Caco-2 (cell line): ENCODE measurements at regions not wholly inside any gene's neighbourhood (a gene's known extent, or its start where the extent isn't known, plus 50 kb on each side); places are given as distances from the start of the nearest gene placed in this dataset.

Experiments used
- BruUV-seq: library from RNA; stranded (reverse); fragments of 400-500 nt; replicated peaks from 2 replicates; lab custom pipeline; 2021; lab: Mats Ljungman, UMichigan
- CTCF ChIA-PET: fragments of 300-600 bp; sonication (Branson Sonifier 250); formaldehyde crosslinking; loops from one replicate; lab custom pipeline; 2022; ENCODE audit warnings: antibody characterized with exemption; lab: Charles Lee
- POLR2A ChIA-PET: fragments of 300-600 bp; sonication (Branson Sonifier 250); formaldehyde crosslinking; loops from one replicate; lab custom pipeline; 2022; ENCODE audit warnings: antibody characterized with exemption; lab: Charles Lee
- DNase-seq, 2 experiments: peaks; one replicate each; pipeline versions ENCODE4 v3.0.0 to v3.0.0-alpha.2; 2020 to 2022
- H3K27me3 ChIP-seq: replicated peaks from 2 replicates; pipeline ENCODE4 v1.6.0; 2011; ENCODE audit warnings: low read length; ENCODE audit not compliant: control insufficient read depth, insufficient read depth
- H3K36me3 ChIP-seq: 2 replicates; pipeline ENCODE4 v1.5.1; 2011; ENCODE audit warnings: low read length; ENCODE audit not compliant: control insufficient read depth, insufficient read depth
- H3K4me1 ChIP-seq: fragments of 250-450 bp; sonication (Bioruptor Pico); 2 replicates; pipeline ENCODE4 v1.5.1; 2020; ENCODE audit warnings: mild to moderate bottlenecking
- H3K4me3 ChIP-seq: 2 replicates; pipeline ENCODE4 v1.5.1; 2011; ENCODE audit warnings: low read depth, mild to moderate bottlenecking, control low read depth, low read length
- H3K9me3 ChIP-seq: fragments of 250-450 bp; sonication (Bioruptor Pico); 2 replicates; pipeline ENCODE4 v1.5.1; 2020; ENCODE audit warnings: mild to moderate bottlenecking, moderate library complexity
- H3K27ac Mint-ChIP-seq: one replicate; pipeline ENCODE4 v1.8.0; 2022; ENCODE audit warnings: mixed read lengths; ENCODE audit not compliant: unreplicated experiment
- H3K27me3 Mint-ChIP-seq: one replicate; pipeline ENCODE4 v1.8.0; 2022; ENCODE audit warnings: mixed read lengths; ENCODE audit not compliant: insufficient read depth, unreplicated experiment
- H3K36me3 Mint-ChIP-seq: one replicate; pipeline ENCODE4 v1.8.0; 2022; ENCODE audit warnings: mild to moderate bottlenecking, mixed read lengths; ENCODE audit not compliant: insufficient read depth, unreplicated experiment
- H3K4me1 Mint-ChIP-seq: one replicate; pipeline ENCODE4 v1.8.0; 2022; ENCODE audit warnings: low read depth, mixed read lengths; ENCODE audit not compliant: unreplicated experiment
- H3K4me3 Mint-ChIP-seq: one replicate; pipeline ENCODE4 v1.8.0; 2022; ENCODE audit warnings: mild to moderate bottlenecking, moderate library complexity, mixed read lengths; ENCODE audit not compliant: unreplicated experiment
- H3K9me3 Mint-ChIP-seq: one replicate; pipeline ENCODE4 v1.8.0; 2022; ENCODE audit warnings: mixed read lengths; ENCODE audit not compliant: unreplicated experiment
- intact Hi-C: fragments of 100-400 bp; cut with micrococcal nuclease; formaldehyde crosslinking; loops from one replicate; pipeline ENCODE4 v1.10.0; 2022; ENCODE audit not compliant: unreplicated experiment
- TF ChIP-seq, protein P1 (sequence below), 2 experiments: fragments of 200-600 bp in 1 of 2; IDR thresholded peaks; 1 replicate in 1 of 2; 2 replicates in 1 of 2; pipeline versions ENCODE4 v1.5.1 to v1.8.0; 2011 to 2022; ENCODE audit warnings: antibody characterized with exemption in 1 of 2, control low read depth in 1 of 2, inconsistent platforms in 1 of 2, low read depth in 1 of 2, low read length in 1 of 2, mild to moderate bottlenecking in 1 of 2, moderate library complexity in 1 of 2; ENCODE audit not compliant: insufficient read depth in 1 of 2, severe bottlenecking in 1 of 2, unreplicated experiment in 1 of 2

DNA sequence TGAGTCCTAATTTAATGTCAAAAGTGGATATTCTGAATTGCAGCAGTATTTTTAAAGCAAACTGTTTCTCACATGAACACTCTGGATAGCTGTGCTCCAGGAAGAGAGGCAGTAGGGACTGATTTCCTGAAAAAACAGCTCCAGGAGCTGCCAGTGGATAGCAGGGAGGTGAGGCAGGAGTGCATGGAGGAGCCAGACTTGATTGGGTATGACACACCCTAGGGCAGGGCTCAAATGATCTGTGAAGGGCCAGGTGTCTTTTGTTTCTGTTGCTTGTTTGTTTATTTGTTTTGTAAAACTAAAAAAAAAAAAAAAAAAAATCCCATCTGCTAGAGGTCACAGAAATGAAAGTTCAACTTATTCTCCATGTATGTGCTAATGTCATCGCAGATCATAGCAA, 83.4 kb downstream of the ADRB2 start:
- DNase-seq, result no peak
- Histone ChIP-seq H3K27me3 (no peaks in the 10 kb centered on the region), H3K9me3 (no peaks in the 10 kb centered on the region), H3K4me3 (no peak overlapping the region), H3K4me1 (peaks cover 21% of the 10 kb centered on the region), H3K36me3 (no peaks in the 10 kb centered on the region)
- Mint-ChIP-seq H3K4me3 (no peak overlapping the region), H3K9me3 (no peaks in the 10 kb centered on the region), H3K36me3 (no peaks in the 10 kb centered on the region), H3K27ac (no peak overlapping the region), H3K27me3 (peaks cover 7% of the 10 kb centered on the region), H3K4me1 (peaks cover 6% of the 10 kb centered on the region)
- intact Hi-C loops, result no loop called here
- TF ChIP-seq, protein P1, sequence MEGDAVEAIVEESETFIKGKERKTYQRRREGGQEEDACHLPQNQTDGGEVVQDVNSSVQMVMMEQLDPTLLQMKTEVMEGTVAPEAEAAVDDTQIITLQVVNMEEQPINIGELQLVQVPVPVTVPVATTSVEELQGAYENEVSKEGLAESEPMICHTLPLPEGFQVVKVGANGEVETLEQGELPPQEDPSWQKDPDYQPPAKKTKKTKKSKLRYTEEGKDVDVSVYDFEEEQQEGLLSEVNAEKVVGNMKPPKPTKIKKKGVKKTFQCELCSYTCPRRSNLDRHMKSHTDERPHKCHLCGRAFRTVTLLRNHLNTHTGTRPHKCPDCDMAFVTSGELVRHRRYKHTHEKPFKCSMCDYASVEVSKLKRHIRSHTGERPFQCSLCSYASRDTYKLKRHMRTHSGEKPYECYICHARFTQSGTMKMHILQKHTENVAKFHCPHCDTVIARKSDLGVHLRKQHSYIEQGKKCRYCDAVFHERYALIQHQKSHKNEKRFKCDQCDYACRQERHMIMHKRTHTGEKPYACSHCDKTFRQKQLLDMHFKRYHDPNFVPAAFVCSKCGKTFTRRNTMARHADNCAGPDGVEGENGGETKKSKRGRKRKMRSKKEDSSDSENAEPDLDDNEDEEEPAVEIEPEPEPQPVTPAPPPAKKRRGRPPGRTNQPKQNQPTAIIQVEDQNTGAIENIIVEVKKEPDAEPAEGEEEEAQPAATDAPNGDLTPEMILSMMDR (IDR thresholded peaks at IDR 0.05; ENCODE audit: insufficient read depth in 1 of 2, low read depth in 1 of 2, low read length in 1 of 2, severe bottlenecking in 1 of 2, unreplicated experiment in 1 of 2), result no peak
- CTCF ChIA-PET, result interaction anchor here (0.7 kb wide), 1 partner anchor 179 kb away, joined by 5 read pairs; no protein-coding TSS in a partner anchor
- POLR2A ChIA-PET, result no interaction called here
- BruUV-seq, result no TSS peak

DNA sequence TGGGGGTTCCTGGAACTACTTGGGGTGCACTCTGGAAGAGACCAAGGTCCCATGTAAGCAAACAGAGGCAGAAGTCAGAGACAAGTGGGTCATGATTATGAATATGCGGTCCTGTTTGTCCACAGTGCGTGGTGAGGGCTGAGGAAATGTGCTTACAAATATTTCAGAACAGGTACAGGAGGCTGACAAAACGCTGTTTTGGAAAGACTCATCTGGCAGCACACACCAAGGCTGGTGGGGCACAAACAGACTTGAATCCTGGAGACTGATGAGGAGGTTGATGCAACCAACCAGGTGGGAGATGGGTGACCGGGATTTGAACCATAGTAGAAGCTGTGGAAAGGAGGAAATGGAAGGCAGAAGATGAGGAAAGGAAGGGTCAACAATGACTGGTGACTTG, 83.8 kb downstream of the ADRB2 start:
- POLR2A ChIA-PET, result no interaction called here
- no peak overlapping the region for H3K4me3 Mint-ChIP-seq
- no TSS peak for BruUV-seq
- no peaks in the 10 kb centered on the region for H3K27me3 ChIP-seq
- H3K27me3 Mint-ChIP-seq, result peaks cover 7% of the 10 kb centered on the region
- H3K36me3 ChIP-seq, result no peaks in the 10 kb centered on the region
- H3K36me3 Mint-ChIP-seq, result no peaks in the 10 kb centered on the region
- H3K9me3 ChIP-seq, result no peaks in the 10 kb centered on the region
- TF ChIP-seq, protein P1 (IDR thresholded peaks at IDR 0.05; ENCODE audit: insufficient read depth in 1 of 2, low read depth in 1 of 2, low read length in 1 of 2, severe bottlenecking in 1 of 2, unreplicated experiment in 1 of 2), result no peak
- no peak overlapping the region for H3K27ac Mint-ChIP-seq
- H3K4me1 Mint-ChIP-seq, result peaks cover 6% of the 10 kb centered on the region
- H3K4me3 ChIP-seq, result no peak overlapping the region
- no peak for DNase-seq
- peaks cover 25% of the 10 kb centered on the region for H3K4me1 ChIP-seq
- CTCF ChIA-PET, result no interaction called here
- no peaks in the 10 kb centered on the region for H3K9me3 Mint-ChIP-seq
- intact Hi-C loops, result no loop called here

DNA sequence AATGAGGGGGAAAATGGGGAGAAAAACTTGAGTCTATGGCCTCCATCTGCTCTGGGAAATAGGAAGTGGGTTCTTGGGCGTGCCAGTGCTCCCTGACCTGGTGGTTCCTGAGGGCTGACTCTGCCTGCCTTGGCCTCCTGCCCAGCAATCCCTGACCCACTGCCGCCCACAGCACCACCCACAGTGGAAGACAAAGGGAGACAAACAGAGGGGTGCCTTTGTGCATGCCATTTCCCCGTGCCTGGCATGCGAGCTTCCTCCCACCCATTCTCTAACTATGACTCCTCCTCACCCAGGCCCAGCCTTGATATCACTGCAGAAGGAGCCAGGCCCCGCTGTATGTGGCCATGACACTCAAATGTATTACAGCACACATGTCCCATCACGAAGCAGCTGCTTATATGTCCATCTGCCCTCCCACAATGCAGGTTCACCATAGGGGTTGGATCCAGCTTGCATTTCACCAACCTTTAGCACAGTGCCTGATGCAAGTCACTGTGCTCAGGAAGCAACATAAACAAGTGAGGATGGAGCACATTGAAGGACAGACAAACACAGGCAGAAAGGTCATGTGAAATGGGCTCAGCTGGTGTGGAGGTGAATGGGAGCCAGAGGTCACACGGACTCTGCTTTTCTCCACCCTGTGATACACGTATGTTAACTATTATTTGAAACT, 84.4 kb downstream of the ADRB2 start:
- no peak overlapping the region for H3K27ac Mint-ChIP-seq
- ChIA-PET CTCF (interaction anchor here (0.6 kb wide), 1 partner anchor 512 kb away, joined by 8 read pairs; no protein-coding TSS in a partner anchor), POLR2A (no interaction called here)
- peaks cover 6% of the 10 kb centered on the region for H3K4me1 Mint-ChIP-seq
- peaks cover 7% of the 10 kb centered on the region for H3K27me3 Mint-ChIP-seq
- Histone ChIP-seq H3K36me3 (no peaks in the 10 kb centered on the region), H3K27me3 (no peaks in the 10 kb centered on the region), H3K4me1 (peaks cover 31% of the 10 kb centered on the region), H3K9me3 (no peaks in the 10 kb centered on the region), H3K4me3 (no peak overlapping the region)
- no TSS peak for BruUV-seq
- TF ChIP-seq, protein P1 (IDR thresholded peaks at IDR 0.05; ENCODE audit: insufficient read depth in 1 of 2, low read depth in 1 of 2, low read length in 1 of 2, severe bottlenecking in 1 of 2, unreplicated experiment in 1 of 2), result no peak
- no peak for DNase-seq
- no peak overlapping the region for H3K4me3 Mint-ChIP-seq
- no peaks in the 10 kb centered on the region for H3K36me3 Mint-ChIP-seq
- no peaks in the 10 kb centered on the region for H3K9me3 Mint-ChIP-seq
- intact Hi-C loops, result no loop called here
